GM12875 (cell line): ENCODE measurements at regions not wholly inside any gene's neighbourhood (a gene's known extent, or its start where the extent isn't known, plus 50 kb on each side); places are given as distances from the start of the nearest gene placed in this dataset.

Experiments used
- H3K4me3 ChIP-seq: one replicate; pipeline ENCODE4 v1.5.1; 2011; ENCODE audit warnings: low read depth, low read length, control low read depth
- CTCF ChIP-seq: IDR thresholded peaks from 2 replicates; pipeline ENCODE4 v1.5.1; 2011; ENCODE audit warnings: low read depth, mild to moderate bottlenecking, control low read depth, inconsistent platforms, low read length, moderate library complexity, borderline replicate concordance; ENCODE audit not compliant: insufficient read depth

GRCh38 chr17:79154951-79155585 is 80.4 kb downstream of the ENGASE start:
- no peak overlapping the region for H3K4me3 ChIP-seq
- no peak for TF ChIP-seq CTCF

- no peak overlapping the region for H3K4me3 ChIP-seq
- TF ChIP-seq CTCF: no peak
These were observed 79.8 kb downstream of the ENGASE start for GRCh38 chr17:79154446-79154845.

GRCh38 chr17:79153367-79154130 is 78.9 kb downstream of the ENGASE start:
- no peak for TF ChIP-seq CTCF

GRCh38 chr17:79152636-79153035 is 78.0 kb downstream of the ENGASE start:
- no peak overlapping the region for H3K4me3 ChIP-seq
- TF ChIP-seq CTCF: no peak

More at GRCh38 chr17:79153367-79154130, 78.9 kb downstream of the ENGASE start:
- no peak overlapping the region for H3K4me3 ChIP-seq

GRCh38 chr17:79152110-79152509 is 77.5 kb downstream of the ENGASE start:
- H3K4me3 ChIP-seq: no peak overlapping the region
- no peak for TF ChIP-seq CTCF

- TF ChIP-seq CTCF: no peak
- H3K4me3 ChIP-seq: no peak overlapping the region
These were observed 76.2 kb downstream of the ENGASE start for GRCh38 chr17:79150799-79151198.
